ENCODE measurements at regions not wholly inside any gene's neighbourhood (a gene's known extent, or its start where the extent isn't known, plus 50 kb on each side); places are given as distances from the start of the nearest gene placed in this dataset.

- Histone ChIP-seq H3K36me3 (no peaks in the 10 kb centered on the region), H3K27me3 (no peaks in the 10 kb centered on the region), H3K9me3 (no peaks in the 10 kb centered on the region), H3K4me3 (no peak overlapping the region), H3K27ac (no peak overlapping the region), H3K4me1 (no peaks in the 10 kb centered on the region)
- DNase-seq (ENCODE audit: low spot score in 2 of 2), result no peak
- intact Hi-C loops (cut with DNase I; ENCODE audit: low total_unique reads), result no loop called here
- TF ChIP-seq CTCF (IDR thresholded peaks at IDR 0.05) (no peak), POLR2AphosphoS5 (IDR thresholded peaks at IDR 0.05) (no peak)
Measured at GRCh38 chr4:56272927-56273326, 114.4 kb downstream of the AASDH start.

GRCh38 chr4:56272003-56272402 lies 115.3 kb downstream of the AASDH start:
- no peaks in the 10 kb centered on the region for H3K4me1 ChIP-seq
- no peaks in the 10 kb centered on the region for H3K36me3 ChIP-seq
- H3K4me3 ChIP-seq, result no peak overlapping the region
- intact Hi-C loops (cut with DNase I; ENCODE audit: low total_unique reads), result no loop called here
- no peak overlapping the region for H3K27ac ChIP-seq
- H3K27me3 ChIP-seq, result no peaks in the 10 kb centered on the region
- no peak for TF ChIP-seq CTCF (IDR thresholded peaks at IDR 0.05)
- no peak for TF ChIP-seq POLR2AphosphoS5 (IDR thresholded peaks at IDR 0.05)
- TF ChIP-seq POLR2A (IDR thresholded peaks at IDR 0.05), result no peak
- no peak for DNase-seq (ENCODE audit: low spot score in 2 of 2)
- no peaks in the 10 kb centered on the region for H3K9me3 ChIP-seq

- TF ChIP-seq POLR2A (IDR thresholded peaks at IDR 0.05) (no peak), CTCF (IDR thresholded peaks at IDR 0.05) (no peak), POLR2AphosphoS5 (IDR thresholded peaks at IDR 0.05) (no peak)
- Histone ChIP-seq H3K9me3 (no peaks in the 10 kb centered on the region), H3K27me3 (no peaks in the 10 kb centered on the region), H3K36me3 (no peaks in the 10 kb centered on the region), H3K4me3 (no peak overlapping the region), H3K27ac (no peak overlapping the region), H3K4me1 (no peaks in the 10 kb centered on the region)
- intact Hi-C loops (cut with DNase I; ENCODE audit: low total_unique reads), result no loop called here
- DNase-seq (ENCODE audit: low spot score in 2 of 2), result no peak
Measured at GRCh38 chr4:56271131-56271530, 116.2 kb downstream of the AASDH start.

- no peak overlapping the region for H3K27ac ChIP-seq
- no peak overlapping the region for H3K4me3 ChIP-seq
- H3K36me3 ChIP-seq, result no peaks in the 10 kb centered on the region
- DNase-seq (ENCODE audit: low spot score in 2 of 2), result no peak
- TF ChIP-seq CTCF (IDR thresholded peaks at IDR 0.05), result no peak
- no peak for TF ChIP-seq POLR2A (IDR thresholded peaks at IDR 0.05)
- no peak for TF ChIP-seq POLR2AphosphoS5 (IDR thresholded peaks at IDR 0.05)
- H3K9me3 ChIP-seq, result peaks cover 0 to 9% of the 10 kb centered on the region in 2 donors
- H3K27me3 ChIP-seq, result no peaks in the 10 kb centered on the region
- no peaks in the 10 kb centered on the region for H3K4me1 ChIP-seq
- intact Hi-C loops (cut with DNase I; ENCODE audit: low total_unique reads), result no loop called here
Measured at GRCh38 chr4:56267558-56267957, 119.7 kb downstream of the AASDH start.

GRCh38 chr4:56264873-56265272 lies 122.4 kb downstream of the AASDH start:
- no peaks in the 10 kb centered on the region for H3K36me3 ChIP-seq
- no peaks in the 10 kb centered on the region for H3K27me3 ChIP-seq
- no peak overlapping the region for H3K4me3 ChIP-seq
- peaks cover 0 to 9% of the 10 kb centered on the region in 2 donors for H3K9me3 ChIP-seq
- TF ChIP-seq POLR2AphosphoS5 (IDR thresholded peaks at IDR 0.05), result no peak
- TF ChIP-seq CTCF (IDR thresholded peaks at IDR 0.05), result no peak
- no peak for TF ChIP-seq POLR2A (IDR thresholded peaks at IDR 0.05)
- DNase-seq (ENCODE audit: low spot score in 2 of 2), result no peak
- H3K4me1 ChIP-seq, result no peaks in the 10 kb centered on the region
- no peak overlapping the region for H3K27ac ChIP-seq
- intact Hi-C loops (cut with DNase I; ENCODE audit: low total_unique reads), result no loop called here
